SK-N-SH (cell line): ENCODE measurements at regions not wholly inside any gene's neighbourhood (a gene's known extent, or its start where the extent isn't known, plus 50 kb on each side); places are given as distances from the start of the nearest gene placed in this dataset.

Source experiments
- CTCF ChIA-PET: fragments of 300-600, 350-600 bp; formaldehyde crosslinking; extraction: SDS; loops from one replicate; lab custom pipeline; 2021; lab: Yijun Ruan, JAX
- POLR2A ChIA-PET: fragments of 350-600 bp; sonication (Branson Sonifier 250); formaldehyde crosslinking; extraction: SDS; loops from one replicate; lab custom pipeline; 2020; ENCODE audit warnings: antibody characterized with exemption, inconsistent platforms; lab: Yijun Ruan, JAX
- DNase-seq: peaks from one replicate; pipeline ENCODE4 v3.0.0; 2012
- H2AFZ ChIP-seq: fragments of 200-600 bp; sonication (generic); 2 replicates; pipeline ENCODE4 v1.8.1; 2016; ENCODE audit warnings: antibody characterized with exemption, mild to moderate bottlenecking, low read depth
- H3F3A ChIP-seq: fragments of 200-600 bp; sonication (generic); replicated peaks from 2 replicates; pipeline ENCODE3; 2016; ENCODE audit warnings: antibody characterized with exemption, mild to moderate bottlenecking; ENCODE audit not compliant: insufficient read depth
- H3K27ac ChIP-seq, 2 experiments: fragments of 200-500 bp in 1 of 2; fragments of 200-600 bp in 1 of 2; sonication (Bioruptor generic) in 1 of 2; sonication (generic), shearing (Covaris generic) in 1 of 2; 2 replicates each; pipeline versions ENCODE4 v1.5.1 to v1.6.1; 2014 to 2016; ENCODE audit warnings: low read depth in 2 of 2, inconsistent platforms in 1 of 2, low read length in 1 of 2, mild to moderate bottlenecking in 1 of 2, mixed read lengths in 1 of 2
- H3K27me3 ChIP-seq: fragments of 200-600 bp; sonication (generic), shearing (Covaris generic); 2 replicates; pipeline ENCODE4 v1.6.1; 2016; ENCODE audit warnings: mixed run types; ENCODE audit not compliant: insufficient read depth
- H3K36me3 ChIP-seq, 2 experiments: fragments of 200-500 bp in 1 of 2; fragments of 200-600 bp in 1 of 2; sonication (Bioruptor generic) in 1 of 2; sonication (generic) in 1 of 2; replicated peaks in 1 of 2; 2 replicates each; pipeline versions ENCODE3 to v1.5.1; 2014 to 2016; ENCODE audit warnings: low read length in 1 of 2, mild to moderate bottlenecking in 1 of 2; ENCODE audit not compliant: insufficient read depth in 2 of 2, control insufficient read depth in 1 of 2
- H3K4me1 ChIP-seq, 2 experiments: fragments of 200-500 bp in 1 of 2; fragments of 200-600 bp in 1 of 2; sonication (Bioruptor generic) in 1 of 2; sonication (generic), shearing (Covaris generic) in 1 of 2; 2 replicates each; pipeline versions ENCODE4 v1.5.1 to v1.6.1; 2014 to 2016; ENCODE audit warnings: low read depth in 1 of 2, low read length in 1 of 2, mixed run types in 1 of 2; ENCODE audit not compliant: insufficient read depth in 2 of 2, control insufficient read depth in 1 of 2
- H3K4me2 ChIP-seq: fragments of 200-600 bp; sonication (generic), shearing (Covaris generic); 2 replicates; pipeline ENCODE4 v1.6.1; 2017; ENCODE audit warnings: mixed run types
- H3K4me3 ChIP-seq, 2 experiments: fragments of 200-500 bp in 1 of 2; fragments of 200-600 bp in 1 of 2; sonication (Bioruptor generic) in 1 of 2; sonication (generic), shearing (Covaris generic) in 1 of 2; 2 replicates each; pipeline versions ENCODE4 v1.5.1 to v1.8.1; 2014 to 2016; ENCODE audit warnings: low read depth in 2 of 2, inconsistent platforms in 1 of 2, low read length in 1 of 2, mild to moderate bottlenecking in 1 of 2, mixed read lengths in 1 of 2, moderate library complexity in 1 of 2
- H3K79me2 ChIP-seq: fragments of 200-600 bp; sonication (generic); 2 replicates; pipeline ENCODE4 v1.8.1; 2017; ENCODE audit warnings: mild to moderate bottlenecking; ENCODE audit not compliant: insufficient read depth
- H3K9ac ChIP-seq: fragments of 200-600 bp; sonication (generic); 2 replicates; pipeline ENCODE4 v1.6.1; 2017; ENCODE audit warnings: mixed run types
- H3K9me2 ChIP-seq: fragments of 200-600 bp; sonication (generic); 2 replicates; pipeline ENCODE4 v1.6.1; 2017; ENCODE audit warnings: mixed run types
- H3K9me3 ChIP-seq: fragments of 200-600 bp; sonication (generic); 2 replicates; pipeline ENCODE4 v1.6.1; 2017; ENCODE audit warnings: mixed run types, mild to moderate bottlenecking, moderate library complexity
- H4K20me1 ChIP-seq: fragments of 200-600 bp; sonication (generic); 2 replicates; pipeline ENCODE4 v1.6.1; 2017; ENCODE audit warnings: mild to moderate bottlenecking, mixed run types; ENCODE audit not compliant: insufficient read depth
- CHD2 ChIP-seq: fragments of 150-350 bp; IDR thresholded peaks from 2 replicates; pipeline ENCODE4 v1.6.1; 2018; ENCODE audit warnings: low read length; ENCODE audit not compliant: partially characterized antibody
- EP300 ChIP-seq, 2 experiments: IDR thresholded peaks; 2 replicates each; pipeline versions ENCODE4 v1.4.0 to v1.6.1; 2012; ENCODE audit warnings: borderline replicate concordance in 1 of 2, low read depth in 1 of 2, low read length in 1 of 2
- FOSL2 ChIP-seq: IDR thresholded peaks from 2 replicates; pipeline ENCODE4 v1.4.0; 2012; ENCODE audit warnings: low read depth, mild to moderate bottlenecking, moderate library complexity, borderline replicate concordance
- FOXJ3 ChIP-seq: sonication (generic); formaldehyde crosslinking; IDR thresholded peaks from 2 replicates; pipeline ENCODE4 v1.5.1; 2020; ENCODE audit warnings: mild to moderate bottlenecking, missing genetic modification reagents
- JUND ChIP-seq: IDR thresholded peaks from 2 replicates; pipeline ENCODE4 v1.4.0; 2012
- MAX ChIP-seq: IDR thresholded peaks from 2 replicates; pipeline ENCODE4 v1.4.0; 2012; ENCODE audit warnings: low read depth
- NFIC ChIP-seq: IDR thresholded peaks from 2 replicates; pipeline ENCODE4 v1.4.0; 2012; ENCODE audit warnings: borderline replicate concordance
- RAD21 ChIP-seq: IDR thresholded peaks from 2 replicates; pipeline ENCODE4 v1.6.1; 2012; ENCODE audit warnings: mild to moderate bottlenecking, low read length
- RCOR1 ChIP-seq: fragments of 150-350 bp; IDR thresholded peaks from 2 replicates; pipeline ENCODE4 v1.6.1; 2017; ENCODE audit warnings: antibody characterized with exemption, low read length
- RFX5 ChIP-seq: IDR thresholded peaks from 2 replicates; pipeline ENCODE4 v1.6.1; 2012; ENCODE audit warnings: mild to moderate bottlenecking, improper control_type of control experiment, low read length
- RXRA ChIP-seq: IDR thresholded peaks from 2 replicates; pipeline ENCODE4 v1.4.0; 2012; ENCODE audit warnings: low read depth, mild to moderate bottlenecking, borderline replicate concordance
- USF1 ChIP-seq: IDR thresholded peaks from 2 replicates; pipeline ENCODE4 v1.4.0; 2012; ENCODE audit warnings: low read depth, borderline replicate concordance
- WGBS: methylation state at CpG from one replicate; pipeline ENCODE4 v1.1.6; 2017; ENCODE audit warnings: low lambda C conversion rate; 5-methylcytosine and 5-hydroxymethylcytosine counted together
- TF ChIP-seq, protein P1 (sequence below): fragments of 150-350 bp; IDR thresholded peaks from 2 replicates; pipeline ENCODE4 v1.6.1; 2017; ENCODE audit warnings: antibody characterized with exemption, low read length, low read depth, borderline replicate concordance
- TF ChIP-seq, protein P2 (sequence below): IDR thresholded peaks from 2 replicates; pipeline ENCODE4 v1.4.0; 2012; ENCODE audit warnings: low read depth, borderline replicate concordance

GRCh38 chr11:19329970-19330369 lies 89.2 kb upstream of the E2F8 start:
- Histone ChIP-seq H3K27ac (no peak overlapping the region), H3K9ac (no peak overlapping the region), H3K4me3 (no peak overlapping the region), H3K27me3 (peaks cover 40% of the 10 kb centered on the region; the same call in 1 of the 2 replicates), H3K79me2 (no peaks in the 10 kb centered on the region), H3K4me1 (no peaks in the 10 kb centered on the region), H3F3A (no peaks in the 10 kb centered on the region), H3K36me3 (no peaks in the 10 kb centered on the region), H3K4me2 (no peak overlapping the region), H2AFZ (no peak overlapping the region), H4K20me1 (no peaks in the 10 kb centered on the region), H3K9me2 (no peaks in the 10 kb centered on the region), H3K9me3 (no peaks in the 10 kb centered on the region)
- POLR2A ChIA-PET: no interaction called here
- CTCF ChIA-PET: interaction anchor here (0.9 to 3.3 kb wide), 6 partner anchors 17 to 253 kb away, joined by 3 to 17 read pairs (median 6); no protein-coding TSS in a partner anchor
- TF ChIP-seq JUND (no peak), USF1 (no peak), RXRA (no peak), FOSL2 (no peak), MAX (no peak), NFIC (no peak), CHD2 (no peak), EP300 (IDR thresholded peaks at IDR 0.05; ENCODE audit: borderline replicate concordance in 1 of 2, low read depth in 1 of 2, low read length in 1 of 2) (no peak), FOXJ3 (CRISPR knock-in tag) (no peak), RFX5 (no peak)
- TF ChIP-seq, protein P1, sequence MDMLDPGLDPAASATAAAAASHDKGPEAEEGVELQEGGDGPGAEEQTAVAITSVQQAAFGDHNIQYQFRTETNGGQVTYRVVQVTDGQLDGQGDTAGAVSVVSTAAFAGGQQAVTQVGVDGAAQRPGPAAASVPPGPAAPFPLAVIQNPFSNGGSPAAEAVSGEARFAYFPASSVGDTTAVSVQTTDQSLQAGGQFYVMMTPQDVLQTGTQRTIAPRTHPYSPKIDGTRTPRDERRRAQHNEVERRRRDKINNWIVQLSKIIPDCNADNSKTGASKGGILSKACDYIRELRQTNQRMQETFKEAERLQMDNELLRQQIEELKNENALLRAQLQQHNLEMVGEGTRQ: no peak
- TF ChIP-seq, protein P2, sequence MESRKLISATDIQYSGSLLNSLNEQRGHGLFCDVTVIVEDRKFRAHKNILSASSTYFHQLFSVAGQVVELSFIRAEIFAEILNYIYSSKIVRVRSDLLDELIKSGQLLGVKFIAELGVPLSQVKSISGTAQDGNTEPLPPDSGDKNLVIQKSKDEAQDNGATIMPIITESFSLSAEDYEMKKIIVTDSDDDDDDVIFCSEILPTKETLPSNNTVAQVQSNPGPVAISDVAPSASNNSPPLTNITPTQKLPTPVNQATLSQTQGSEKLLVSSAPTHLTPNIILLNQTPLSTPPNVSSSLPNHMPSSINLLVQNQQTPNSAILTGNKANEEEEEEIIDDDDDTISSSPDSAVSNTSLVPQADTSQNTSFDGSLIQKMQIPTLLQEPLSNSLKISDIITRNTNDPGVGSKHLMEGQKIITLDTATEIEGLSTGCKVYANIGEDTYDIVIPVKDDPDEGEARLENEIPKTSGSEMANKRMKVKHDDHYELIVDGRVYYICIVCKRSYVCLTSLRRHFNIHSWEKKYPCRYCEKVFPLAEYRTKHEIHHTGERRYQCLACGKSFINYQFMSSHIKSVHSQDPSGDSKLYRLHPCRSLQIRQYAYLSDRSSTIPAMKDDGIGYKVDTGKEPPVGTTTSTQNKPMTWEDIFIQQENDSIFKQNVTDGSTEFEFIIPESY: no peak
- 94% methylated on average over 1 of the region's 1 CpG for WGBS
- DNase-seq: no peak

- POLR2A ChIA-PET: no interaction called here
- no peaks in the 10 kb centered on the region for H3K9me2 ChIP-seq
- H3K4me1 ChIP-seq: no peaks in the 10 kb centered on the region
- H3K9me3 ChIP-seq: no peaks in the 10 kb centered on the region
- no peak overlapping the region for H3K4me2 ChIP-seq
- no peaks in the 10 kb centered on the region for H4K20me1 ChIP-seq
- no peak overlapping the region for H2AFZ ChIP-seq
- DNase-seq: no peak
- TF ChIP-seq RCOR1 (no peak), RAD21 (no peak)
- no peak overlapping the region for H3K4me3 ChIP-seq
- 34% methylated on average over 8 of the region's 8 CpGs for WGBS
- H3K9ac ChIP-seq: no peak overlapping the region
- H3K36me3 ChIP-seq: no peaks in the 10 kb centered on the region
- no peaks in the 10 kb centered on the region for H3K79me2 ChIP-seq
- CTCF ChIA-PET: interaction anchor here (0.9 to 3.3 kb wide), 4 partner anchors 9 to 256 kb away, joined by 3 to 17 read pairs (median 4); no protein-coding TSS in a partner anchor
- H3K27ac ChIP-seq: no peak overlapping the region
- H3F3A ChIP-seq: no peaks in the 10 kb centered on the region
- peaks cover 35% of the 10 kb centered on the region; the same call in 1 of the 2 replicates for H3K27me3 ChIP-seq
Observed at GRCh38 chr11:19328586-19329311, 88.0 kb upstream of the E2F8 start.
